ENCODE measurements at regions not wholly inside any gene's neighbourhood (a gene's known extent, or its start where the extent isn't known, plus 50 kb on each side); places are given as distances from the start of the nearest gene placed in this dataset.

- TF ChIP-seq CTCF (conservative IDR thresholded peaks at IDR 0.05; ENCODE audit: low read length), result no peak
- TF ChIP-seq EZH2phosphoT487 (IDR thresholded peaks at IDR 0.05; ENCODE audit: borderline replicate concordance), result no peak
These were observed 151.0 kb upstream of the DKK2 start for GRCh38 chr4:107187091-107187490.

All from Loucy (cell line).